ENCODE measurements at regions not wholly inside any gene's neighbourhood (a gene's known extent, or its start where the extent isn't known, plus 50 kb on each side); places are given as distances from the start of the nearest gene placed in this dataset.
A peak's percentile ranks its signal among the peaks of the same experiment; 100 is the strongest.
"Not testable (repeated sequence)": the region's sequence is repeated elsewhere in the genome, so short reads cannot be mapped to it uniquely, and the experiment has no call there.

- DNase-seq = no peak
Observed at GRCh38 chrX:13419918-13420317, 100.1 kb upstream of the ATXN3L start.

GRCh38 chrX:13419276-13419675 lies 99.4 kb upstream of the ATXN3L start:
- no peak for DNase-seq

GRCh38 chrX:13418126-13419097 lies 98.6 kb upstream of the ATXN3L start:
- DNase-seq = no peak

GRCh38 chrX:13415509-13415908 lies 95.7 kb upstream of the ATXN3L start:
- no peak for DNase-seq

GRCh38 chrX:13414006-13414647 lies 94.3 kb upstream of the ATXN3L start:
- DNase-seq = no peak

- no peak for DNase-seq
Observed at GRCh38 chrX:13412208-13412600, 92.4 kb upstream of the ATXN3L start.

- no peak for DNase-seq
Observed at GRCh38 chrX:13411496-13412207, 91.8 kb upstream of the ATXN3L start.

- not testable (repeated sequence) for DNase-seq
Observed at GRCh38 chrX:13408599-13408998, 88.7 kb upstream of the ATXN3L start.

GRCh38 chrX:13404777-13405176 lies 84.9 kb upstream of the ATXN3L start:
- DNase-seq = peak; percentile 57

GRCh38 chrX:13404364-13404763 lies 84.5 kb upstream of the ATXN3L start:
- DNase-seq = no peak

GRCh38 chrX:13401724-13402123 lies 81.9 kb upstream of the ATXN3L start:
- no peak for DNase-seq

GRCh38 chrX:13398839-13399238 lies 79.0 kb upstream of the ATXN3L start:
- no peak for DNase-seq

GRCh38 chrX:13397878-13398818 lies 78.3 kb upstream of the ATXN3L start:
- no peak for DNase-seq

- no peak for DNase-seq
Observed at GRCh38 chrX:13396924-13397323, 77.1 kb upstream of the ATXN3L start.

GRCh38 chrX:13389501-13389900 lies 69.6 kb upstream of the ATXN3L start:
- no peak for DNase-seq

GRCh38 chrX:13387666-13388494 lies 68.0 kb upstream of the ATXN3L start:
- no peak for DNase-seq

- no peak for DNase-seq
Observed at GRCh38 chrX:13386636-13387035, 66.8 kb upstream of the ATXN3L start.

- no peak for DNase-seq
Observed at GRCh38 chrX:13386092-13386491, 66.2 kb upstream of the ATXN3L start.

- DNase-seq = no peak
Observed at GRCh38 chrX:13383907-13384306, 64.1 kb upstream of the ATXN3L start.

GRCh38 chrX:13381514-13381913 lies 61.7 kb upstream of the ATXN3L start:
- DNase-seq = no peak

GRCh38 chrX:13380211-13380610 lies 60.4 kb upstream of the ATXN3L start:
- no peak for DNase-seq

Measured in NCI-H2171 treated with DMSO at 0.1 percent for 48 hours (cell line).